Dermis blood vessel endothelial cell (primary cell): ENCODE measurements at regions not wholly inside any gene's neighbourhood (a gene's known extent, or its start where the extent isn't known, plus 50 kb on each side); places are given as distances from the start of the nearest gene placed in this dataset.
A peak's percentile ranks its signal among the peaks of the same experiment; 100 is the strongest.

Experiments used
- DNase-seq: peaks from one replicate; pipeline ENCODE4 v3.0.0; 2010

- DNase-seq, result peak; percentile 29
These were observed 170.4 kb upstream of the FLRT2 start for GRCh38 chr14:85359505-85359904.

GRCh38 chr14:85363358-85363757, 166.6 kb upstream of the FLRT2 start:
- DNase-seq, result no peak

- no peak for DNase-seq
These were observed 163.7 kb upstream of the FLRT2 start for GRCh38 chr14:85366226-85366625.

- peak; percentile 79 for DNase-seq
These were observed 149.1 kb upstream of the FLRT2 start for GRCh38 chr14:85380881-85381280.

- DNase-seq, result no peak
These were observed 147.6 kb upstream of the FLRT2 start for GRCh38 chr14:85382341-85382740.

GRCh38 chr14:85387181-85387580, 142.8 kb upstream of the FLRT2 start:
- peak; percentile 58 for DNase-seq

- DNase-seq, result no peak
These were observed 139.7 kb upstream of the FLRT2 start for GRCh38 chr14:85390236-85390635.

GRCh38 chr14:85391455-85391854, 138.5 kb upstream of the FLRT2 start:
- DNase-seq, result no peak

GRCh38 chr14:85391892-85392291, 138.1 kb upstream of the FLRT2 start:
- no peak for DNase-seq

GRCh38 chr14:85399186-85399585, 130.8 kb upstream of the FLRT2 start:
- no peak for DNase-seq

- DNase-seq, result no peak
These were observed 129.3 kb upstream of the FLRT2 start for GRCh38 chr14:85400678-85401077.

- DNase-seq, result no peak
These were observed 128.6 kb upstream of the FLRT2 start for GRCh38 chr14:85401384-85401783.

- peak; percentile 48 for DNase-seq
These were observed 127.3 kb upstream of the FLRT2 start for GRCh38 chr14:85402569-85403162.

GRCh38 chr14:85409481-85410210, 120.3 kb upstream of the FLRT2 start:
- no peak for DNase-seq

GRCh38 chr14:85412756-85413155, 117.2 kb upstream of the FLRT2 start:
- no peak for DNase-seq

GRCh38 chr14:85413836-85414526, 116.0 kb upstream of the FLRT2 start:
- peak; percentile 39 for DNase-seq

GRCh38 chr14:85415015-85415712, 114.8 kb upstream of the FLRT2 start:
- DNase-seq, result peak; percentile 85

GRCh38 chr14:85416771-85417170, 113.2 kb upstream of the FLRT2 start:
- peak; percentile 89 for DNase-seq

GRCh38 chr14:85417396-85417795, 112.5 kb upstream of the FLRT2 start:
- peak; percentile 37 for DNase-seq

GRCh38 chr14:85418721-85419120, 111.2 kb upstream of the FLRT2 start:
- DNase-seq, result no peak

GRCh38 chr14:85420278-85420677, 109.7 kb upstream of the FLRT2 start:
- no peak for DNase-seq

- no peak for DNase-seq
These were observed 109.2 kb upstream of the FLRT2 start for GRCh38 chr14:85420707-85421106.

- no peak for DNase-seq
These were observed 108.6 kb upstream of the FLRT2 start for GRCh38 chr14:85421186-85421877.
